ENCODE measurements at regions not wholly inside any gene's neighbourhood (a gene's known extent, or its start where the extent isn't known, plus 50 kb on each side); places are given as distances from the start of the nearest gene placed in this dataset.

DNA sequence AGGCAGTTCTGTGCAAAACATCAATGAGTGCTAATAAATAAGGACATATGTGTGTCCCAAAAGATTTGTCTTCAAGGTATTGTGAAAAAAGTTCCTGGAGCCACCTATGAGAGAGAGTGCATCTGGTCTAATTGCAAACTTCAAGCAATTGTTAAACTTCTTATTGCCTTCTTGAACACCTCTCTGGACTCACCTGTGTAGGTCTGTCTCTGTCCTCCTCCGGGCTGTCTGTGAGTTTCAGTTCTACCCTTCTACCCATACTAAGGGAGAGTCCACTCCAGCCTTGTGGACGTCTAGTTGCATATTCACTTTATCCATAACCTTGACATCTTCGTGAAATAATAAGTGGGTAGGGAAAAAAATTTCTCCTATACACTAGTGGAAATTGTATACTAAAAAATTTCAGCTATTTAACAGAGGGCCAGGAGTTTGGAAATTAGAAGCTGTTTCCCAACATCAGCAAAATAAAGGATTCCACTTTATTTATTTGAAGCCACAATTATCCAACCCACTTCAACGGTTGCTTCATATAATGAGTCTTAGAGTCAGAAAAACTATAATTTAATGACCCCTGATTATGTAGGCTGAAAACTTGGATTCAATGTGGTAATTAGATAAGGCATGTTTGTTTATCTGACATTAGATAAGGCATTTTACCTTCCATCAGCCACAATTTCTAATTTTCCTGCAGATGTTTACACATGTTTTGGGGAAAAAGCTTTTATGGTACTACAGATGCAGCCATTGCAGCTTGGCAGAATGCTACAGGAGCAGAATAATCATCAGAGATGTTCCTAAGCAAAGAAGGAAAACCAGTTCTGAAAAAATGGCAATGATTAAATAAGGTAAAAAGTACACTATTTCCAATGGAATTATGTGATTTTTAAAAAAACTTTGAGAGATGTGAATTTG, 150.8 kb upstream of the FAM3C start:
- DNase-seq = no peak
- peaks cover 0 to 19% (median 0%) of the 10 kb centered on the region in 5 donors for H3K36me3 Mint-ChIP-seq
- H3K36me3 ChIP-seq (ENCODE audit: control insufficient read depth in 2 of 3, insufficient read depth in 3 of 3, low read length in 3 of 3) = no peaks in the 10 kb centered on the region
- no peaks in the 10 kb centered on the region for H3K9me3 ChIP-seq (ENCODE audit: control insufficient read depth in 2 of 3, low read length in 3 of 3)
- ATAC-seq = no peak
- peaks cover 0 to 11% (median 0%) of the 10 kb centered on the region in 11 donors for H3K9me3 Mint-ChIP-seq
- H3K27ac Mint-ChIP-seq = peak overlapping the region in 1 of 9 donors; percentile 5
- H3K27me3 ChIP-seq (ENCODE audit: control insufficient read depth in 2 of 2, insufficient read depth in 2 of 2, low read length in 2 of 2) = no peaks in the 10 kb centered on the region
- no peak overlapping the region for H3K4me3 ChIP-seq (ENCODE audit: low read length)
- peaks cover 0 to 38% (median 0%) of the 10 kb centered on the region in 7 donors for H3K4me1 Mint-ChIP-seq
- no peak overlapping the region for H3K27ac ChIP-seq (ENCODE audit: low read depth, low read length)
- ChIA-PET POLR2A (interaction anchor here (0.7 kb wide), 1 partner anchor 205 kb away, joined by 3 read pairs; no protein-coding TSS in a partner anchor), CTCF (interaction anchor here (0.7 to 3.8 kb wide), 12 partner anchors 9 to 438 kb away, joined by 3 to 76 read pairs (median 4); no protein-coding TSS in a partner anchor)
- intact Hi-C loops (cut with micrococcal nuclease) = loop anchor here (1.0 to 10.0 kb wide), 12 partner anchors 37 to 742 kb away; partner anchors contain the start of gene FAM3C (in 2 of the 2)
- no peak overlapping the region for H3K4me3 Mint-ChIP-seq
- H3K4me1 ChIP-seq (ENCODE audit: control insufficient read depth in 2 of 2, insufficient read depth in 2 of 2, low read length in 2 of 2) = no peaks in the 10 kb centered on the region
- H3K27me3 Mint-ChIP-seq = peaks cover 0 to 2% (median 0%) of the 10 kb centered on the region in 5 donors

DNA sequence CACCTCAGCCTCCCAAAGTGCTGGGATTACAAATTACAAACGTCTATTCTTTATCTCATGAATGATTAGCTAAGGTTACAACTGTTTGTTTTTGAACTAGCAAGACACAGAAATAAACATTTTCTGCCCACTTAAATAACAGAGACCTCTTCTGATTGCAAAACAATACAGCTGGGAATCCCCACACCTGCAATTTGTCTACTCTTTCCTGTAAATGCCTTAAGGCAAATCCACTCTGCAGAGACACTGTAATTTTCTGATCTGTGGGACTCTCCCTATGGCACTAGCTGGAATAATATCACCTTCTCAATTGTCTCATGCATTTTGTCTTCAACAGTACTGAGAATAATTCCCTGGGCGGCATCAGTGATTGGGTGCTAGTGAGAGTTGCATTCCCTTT, 149.3 kb upstream of the FAM3C start:
- H3K9me3 ChIP-seq (ENCODE audit: control insufficient read depth in 2 of 3, low read length in 3 of 3) = no peaks in the 10 kb centered on the region
- no peaks in the 10 kb centered on the region for H3K36me3 ChIP-seq (ENCODE audit: control insufficient read depth in 2 of 3, insufficient read depth in 3 of 3, low read length in 3 of 3)
- Mint-ChIP-seq H3K36me3 (peaks cover 0 to 24% (median 0%) of the 10 kb centered on the region in 5 donors), H3K27ac (peak overlapping the region in 1 of 9 donors; percentile 89), H3K9me3 (peaks cover 0 to 13% (median 0%) of the 10 kb centered on the region in 11 donors), H3K4me3 (peak overlapping the region in 1 of 10 donors; percentile 24), H3K27me3 (no peaks in the 10 kb centered on the region), H3K4me1 (peaks cover 0 to 42% (median 0%) of the 10 kb centered on the region in 7 donors)
- H3K27me3 ChIP-seq (ENCODE audit: control insufficient read depth in 2 of 2, insufficient read depth in 2 of 2, low read length in 2 of 2) = no peaks in the 10 kb centered on the region
- ATAC-seq (no peak), DNase-seq (no peak)
- ChIA-PET POLR2A (no interaction called here), CTCF (interaction anchor here (1.0 to 1.7 kb wide), 2 partner anchors 107 to 178 kb away, joined by 4 to 6 read pairs; no protein-coding TSS in a partner anchor)
- no peak overlapping the region for H3K27ac ChIP-seq (ENCODE audit: low read depth, low read length)
- intact Hi-C loops (cut with micrococcal nuclease) = loop anchor here (2.0 to 10.0 kb wide), 5 partner anchors 47 to 741 kb away; no protein-coding TSS in a partner anchor
- H3K4me1 ChIP-seq (ENCODE audit: control insufficient read depth in 2 of 2, insufficient read depth in 2 of 2, low read length in 2 of 2) = no peaks in the 10 kb centered on the region
- H3K4me3 ChIP-seq (ENCODE audit: low read length) = no peak overlapping the region

DNA sequence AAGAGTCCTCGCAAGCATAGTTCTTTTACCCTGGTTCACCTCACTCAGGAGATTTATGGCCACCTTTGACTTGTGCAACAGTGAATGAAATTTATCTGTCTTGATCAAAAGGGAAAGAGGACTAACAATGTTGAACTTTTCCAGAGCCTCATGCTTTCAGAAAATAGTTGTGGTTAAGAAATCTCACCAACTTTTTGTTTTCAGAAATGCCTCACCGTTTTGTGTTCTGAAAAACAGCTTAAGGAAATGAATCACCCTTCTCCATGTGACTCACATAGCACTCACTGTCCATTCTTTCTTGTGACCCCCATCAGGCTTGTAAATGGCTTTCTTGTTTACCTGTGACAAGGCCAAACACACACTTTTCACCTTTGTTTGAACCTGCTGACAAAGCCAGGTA, 148.6 kb upstream of the FAM3C start:
- ATAC-seq = no peak
- Histone ChIP-seq H3K9me3 (ENCODE audit: control insufficient read depth in 2 of 3, low read length in 3 of 3) (no peaks in the 10 kb centered on the region), H3K36me3 (ENCODE audit: control insufficient read depth in 2 of 3, insufficient read depth in 3 of 3, low read length in 3 of 3) (no peaks in the 10 kb centered on the region), H3K4me1 (ENCODE audit: control insufficient read depth in 2 of 2, insufficient read depth in 2 of 2, low read length in 2 of 2) (no peaks in the 10 kb centered on the region), H3K27me3 (ENCODE audit: control insufficient read depth in 2 of 2, insufficient read depth in 2 of 2, low read length in 2 of 2) (no peaks in the 10 kb centered on the region), H3K27ac (ENCODE audit: low read depth, low read length) (no peak overlapping the region), H3K4me3 (ENCODE audit: low read length) (no peak overlapping the region)
- H3K4me1 Mint-ChIP-seq = peaks cover 0 to 44% (median 0%) of the 10 kb centered on the region in 7 donors
- intact Hi-C loops (cut with micrococcal nuclease) = loop anchor here (1.0 to 10.0 kb wide), 7 partner anchors 14 to 740 kb away; no protein-coding TSS in a partner anchor
- H3K36me3 Mint-ChIP-seq = peaks cover 0 to 27% (median 0%) of the 10 kb centered on the region in 5 donors
- H3K9me3 Mint-ChIP-seq = peaks cover 0 to 16% (median 0%) of the 10 kb centered on the region in 11 donors
- H3K4me3 Mint-ChIP-seq = peak overlapping the region in 1 of 10 donors; percentile 54
- peak overlapping the region in 1 of 9 donors; percentile 89 for H3K27ac Mint-ChIP-seq
- ChIA-PET CTCF (interaction anchor here (1.0 to 1.7 kb wide), 3 partner anchors 106 to 178 kb away, joined by 4 to 6 read pairs (median 4); no protein-coding TSS in a partner anchor), POLR2A (no interaction called here)
- no peak for DNase-seq
- no peaks in the 10 kb centered on the region for H3K27me3 Mint-ChIP-seq

DNA sequence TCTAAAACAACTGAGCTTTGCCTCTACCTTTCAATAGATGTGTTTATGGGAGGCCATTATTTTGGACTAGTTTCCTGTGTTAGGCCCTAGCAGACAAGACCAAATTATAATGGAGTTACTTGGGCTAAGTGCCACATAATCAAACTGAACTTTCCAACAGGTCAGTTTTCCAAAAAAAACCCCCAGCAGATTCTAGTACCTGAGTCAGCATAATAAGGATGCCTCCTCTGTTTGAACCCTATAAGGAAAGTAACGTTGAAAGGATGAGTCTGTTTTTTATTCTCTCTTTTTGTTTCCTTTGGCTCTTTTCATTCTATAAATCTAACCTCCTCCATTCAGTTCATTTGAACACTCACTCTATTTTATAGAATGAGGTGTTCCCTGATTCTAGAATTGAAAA, 148.1 kb upstream of the FAM3C start:
- Mint-ChIP-seq H3K36me3 (peaks cover 0 to 31% (median 0%) of the 10 kb centered on the region in 5 donors), H3K4me3 (peak overlapping the region in 1 of 10 donors; percentile 9), H3K4me1 (peaks cover 0 to 49% (median 0%) of the 10 kb centered on the region in 7 donors), H3K9me3 (peaks cover 0 to 16% (median 0%) of the 10 kb centered on the region in 11 donors), H3K27ac (peak overlapping the region in 1 of 9 donors; percentile 29), H3K27me3 (no peaks in the 10 kb centered on the region)
- intact Hi-C loops (cut with micrococcal nuclease) = loop anchor here (1.0 to 10.0 kb wide), 6 partner anchors 14 to 739 kb away; no protein-coding TSS in a partner anchor
- Histone ChIP-seq H3K9me3 (ENCODE audit: control insufficient read depth in 2 of 3, low read length in 3 of 3) (no peaks in the 10 kb centered on the region), H3K36me3 (ENCODE audit: control insufficient read depth in 2 of 3, insufficient read depth in 3 of 3, low read length in 3 of 3) (no peaks in the 10 kb centered on the region), H3K4me1 (ENCODE audit: control insufficient read depth in 2 of 2, insufficient read depth in 2 of 2, low read length in 2 of 2) (no peaks in the 10 kb centered on the region), H3K4me3 (ENCODE audit: low read length) (no peak overlapping the region), H3K27me3 (ENCODE audit: control insufficient read depth in 2 of 2, insufficient read depth in 2 of 2, low read length in 2 of 2) (no peaks in the 10 kb centered on the region), H3K27ac (ENCODE audit: low read depth, low read length) (no peak overlapping the region)
- DNase-seq (no peak), ATAC-seq (no peak)
- CTCF ChIA-PET = interaction anchor here (1.0 to 1.7 kb wide), 3 partner anchors 106 to 176 kb away, joined by 4 read pairs; no protein-coding TSS in a partner anchor
- POLR2A ChIA-PET = no interaction called here

GRCh38 chr7:121541457-121541856, 145.3 kb upstream of the FAM3C start:
- ChIA-PET CTCF (interaction anchor here (0.5 kb wide), 1 partner anchor 70 kb away, joined by 6 read pairs; no protein-coding TSS in a partner anchor), POLR2A (no interaction called here)
- H3K27ac ChIP-seq (ENCODE audit: low read depth, low read length) = no peak overlapping the region
- no peak overlapping the region for H3K4me3 Mint-ChIP-seq
- no peaks in the 10 kb centered on the region for H3K9me3 ChIP-seq (ENCODE audit: control insufficient read depth in 2 of 3, low read length in 3 of 3)
- no peak for ATAC-seq
- intact Hi-C loops (cut with micrococcal nuclease) = loop anchor here (5.0 to 10.0 kb wide), 4 partner anchors 54 to 737 kb away; no protein-coding TSS in a partner anchor
- DNase-seq = no peak
- peaks cover 0 to 2% of the 10 kb centered on the region in 2 donors for H3K27me3 ChIP-seq (ENCODE audit: control insufficient read depth in 2 of 2, insufficient read depth in 2 of 2, low read length in 2 of 2)
- peaks cover 0 to 9% (median 0%) of the 10 kb centered on the region in 5 donors for H3K27me3 Mint-ChIP-seq
- H3K36me3 Mint-ChIP-seq = peaks cover 0 to 45% (median 0%) of the 10 kb centered on the region in 5 donors
- H3K36me3 ChIP-seq (ENCODE audit: control insufficient read depth in 2 of 3, insufficient read depth in 3 of 3, low read length in 3 of 3) = no peaks in the 10 kb centered on the region
- H3K4me1 Mint-ChIP-seq = peaks cover 0 to 57% (median 0%) of the 10 kb centered on the region in 7 donors
- no peak overlapping the region for H3K4me3 ChIP-seq (ENCODE audit: low read length)
- no peak overlapping the region for H3K27ac Mint-ChIP-seq
- H3K9me3 Mint-ChIP-seq = peaks cover 0 to 29% (median 0%) of the 10 kb centered on the region in 11 donors
- no peaks in the 10 kb centered on the region for H3K4me1 ChIP-seq (ENCODE audit: control insufficient read depth in 2 of 2, insufficient read depth in 2 of 2, low read length in 2 of 2)

- DNase-seq (no peak), ATAC-seq (no peak)
- no peak overlapping the region for H3K27ac Mint-ChIP-seq
- intact Hi-C loops (cut with micrococcal nuclease) = loop anchor here (5.0 to 10.0 kb wide), 4 partner anchors 53 to 735 kb away; no protein-coding TSS in a partner anchor
- H3K27me3 ChIP-seq (ENCODE audit: control insufficient read depth in 2 of 2, insufficient read depth in 2 of 2, low read length in 2 of 2) = peaks cover 0 to 2% of the 10 kb centered on the region in 2 donors
- CTCF ChIA-PET = no interaction called here
- no peak overlapping the region for H3K4me3 Mint-ChIP-seq
- H3K36me3 ChIP-seq (ENCODE audit: control insufficient read depth in 2 of 3, insufficient read depth in 3 of 3, low read length in 3 of 3) = no peaks in the 10 kb centered on the region
- no peaks in the 10 kb centered on the region for H3K4me1 ChIP-seq (ENCODE audit: control insufficient read depth in 2 of 2, insufficient read depth in 2 of 2, low read length in 2 of 2)
- H3K9me3 ChIP-seq (ENCODE audit: control insufficient read depth in 2 of 3, low read length in 3 of 3) = no peaks in the 10 kb centered on the region
- H3K4me1 Mint-ChIP-seq = peaks cover 0 to 45% (median 0%) of the 10 kb centered on the region in 7 donors
- POLR2A ChIA-PET = no interaction called here
- peaks cover 0 to 41% (median 0%) of the 10 kb centered on the region in 5 donors for H3K36me3 Mint-ChIP-seq
- no peak overlapping the region for H3K27ac ChIP-seq (ENCODE audit: low read depth, low read length)
- H3K9me3 Mint-ChIP-seq = peaks cover 0 to 26% (median 0%) of the 10 kb centered on the region in 11 donors
- H3K27me3 Mint-ChIP-seq = peaks cover 0 to 9% (median 0%) of the 10 kb centered on the region in 5 donors
- no peak overlapping the region for H3K4me3 ChIP-seq (ENCODE audit: low read length)
Measured at GRCh38 chr7:121540138-121540537, 144.0 kb upstream of the FAM3C start.
